Naive thymus-derived CD4-positive, alpha-beta T cell (primary cell): ENCODE measurements at regions not wholly inside any gene's neighbourhood (a gene's known extent, or its start where the extent isn't known, plus 50 kb on each side); places are given as distances from the start of the nearest gene placed in this dataset.

Experiments used
- ATAC-seq: fragments of 150-1000 bp; cut with Tn5 transposase; 2 replicates; pipeline ENCODE4 v1.10.0; 2021; ENCODE audit warnings: mild to moderate bottlenecking, moderate library complexity
- CTCF ChIA-PET: fragments of 350-600 bp; sonication (Branson Sonifier 250); formaldehyde crosslinking; loops from one replicate; lab custom pipeline; 2021; ENCODE audit warnings: antibody characterized with exemption; lab: Charles Lee
- POLR2A ChIA-PET: fragments of 350-600 bp; sonication (Branson Sonifier 250); formaldehyde crosslinking; loops from one replicate; lab custom pipeline; 2021; ENCODE audit warnings: antibody characterized with exemption, inconsistent platforms; lab: Charles Lee
- DNase-seq, 9 donors: peaks; one replicate each; pipeline versions ENCODE4 v3.0.0 to v3.0.0-alpha.2; 2020 to 2022; ENCODE audit warnings: mixed read lengths in 1 of 9
- H3K27ac ChIP-seq: one replicate; pipeline ENCODE4 v1.7.0; 2013; ENCODE audit warnings: mild to moderate bottlenecking, low read depth, low read length, moderate library complexity
- H3K27me3 ChIP-seq, 2 donors: one replicate each; pipeline ENCODE4 v1.7.0; 2013; ENCODE audit warnings: low read length in 2 of 2, mild to moderate bottlenecking in 2 of 2, moderate library complexity in 2 of 2; ENCODE audit not compliant: control insufficient read depth in 2 of 2, insufficient read depth in 2 of 2
- H3K36me3 ChIP-seq, 3 experiments: 1 replicate in 2 of 3; 2 replicates in 1 of 3; pipeline ENCODE4 v1.7.0; 2013; ENCODE audit warnings: low read length in 3 of 3, mild to moderate bottlenecking in 3 of 3, moderate library complexity in 1 of 3; ENCODE audit not compliant: insufficient read depth in 3 of 3, control insufficient read depth in 2 of 3
- H3K4me1 ChIP-seq, 2 donors: one replicate each; pipeline ENCODE4 v1.7.0; 2013; ENCODE audit warnings: low read length in 2 of 2, mild to moderate bottlenecking in 2 of 2, moderate library complexity in 1 of 2; ENCODE audit not compliant: control insufficient read depth in 2 of 2, insufficient read depth in 2 of 2
- H3K4me3 ChIP-seq: 2 replicates; pipeline ENCODE4 v1.7.0; 2013; ENCODE audit warnings: mild to moderate bottlenecking, low read length
- H3K9me3 ChIP-seq, 3 experiments: 1 replicate in 2 of 3; 2 replicates in 1 of 3; pipeline ENCODE4 v1.7.0; 2013; ENCODE audit warnings: low read length in 3 of 3; ENCODE audit not compliant: control insufficient read depth in 2 of 3
- H3K27ac Mint-ChIP-seq, 9 donors: one replicate each; pipeline ENCODE4 v1.8.0; 2020 to 2022; ENCODE audit warnings: mixed read lengths in 9 of 9, mild to moderate bottlenecking in 8 of 9, moderate library complexity in 5 of 9, inconsistent platforms in 2 of 9
- H3K27me3 Mint-ChIP-seq, 5 donors: one replicate each; pipeline ENCODE4 v1.8.0; 2021 to 2022; ENCODE audit warnings: mixed read lengths in 5 of 5, mild to moderate bottlenecking in 1 of 5
- H3K36me3 Mint-ChIP-seq, 5 donors: one replicate each; pipeline ENCODE4 v1.8.0; 2020 to 2022; ENCODE audit warnings: mixed read lengths in 5 of 5, mild to moderate bottlenecking in 3 of 5, inconsistent platforms in 1 of 5
- H3K4me1 Mint-ChIP-seq, 7 donors: one replicate each; pipeline ENCODE4 v1.8.0; 2020 to 2022; ENCODE audit warnings: mixed read lengths in 7 of 7, mild to moderate bottlenecking in 3 of 7, inconsistent platforms in 1 of 7
- H3K4me3 Mint-ChIP-seq, 10 donors: one replicate each; pipeline ENCODE4 v1.8.0; 2020 to 2022; ENCODE audit warnings: mild to moderate bottlenecking in 10 of 10, mixed read lengths in 10 of 10, moderate library complexity in 6 of 10, inconsistent platforms in 2 of 10
- H3K9me3 Mint-ChIP-seq, 11 donors: one replicate each; pipeline ENCODE4 v1.8.0; 2020 to 2022; ENCODE audit warnings: mixed read lengths in 11 of 11, mild to moderate bottlenecking in 4 of 11, inconsistent platforms in 1 of 11, moderate library complexity in 1 of 11
- intact Hi-C, 2 donors: fragments of 100-400 bp; cut with micrococcal nuclease; formaldehyde crosslinking; loops; one replicate each; pipeline ENCODE4 v1.15.1; 2023

DNA sequence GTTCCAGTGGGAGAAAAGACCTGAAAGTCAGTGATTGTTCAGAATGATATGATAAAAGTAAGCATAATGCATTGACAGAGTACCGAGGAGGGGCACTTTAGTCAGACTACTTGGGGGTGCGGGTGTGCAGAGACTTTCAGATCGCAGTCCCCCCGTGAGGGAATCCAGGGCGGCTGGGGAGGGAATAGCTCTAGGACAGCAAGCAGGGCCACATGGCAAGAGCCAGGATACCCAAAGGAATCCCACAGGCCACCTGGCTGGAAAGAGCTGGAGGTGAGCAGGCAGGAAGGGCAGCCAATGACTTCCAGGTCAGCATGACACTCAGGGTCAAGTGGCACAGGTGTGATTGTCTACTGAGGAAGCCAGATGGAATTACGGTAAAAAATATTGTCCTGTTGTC lies 157.5 kb downstream of the CYP26B1 start:
- no peaks in the 10 kb centered on the region for H3K4me1 Mint-ChIP-seq
- ChIA-PET POLR2A (no interaction called here), CTCF (no interaction called here)
- ATAC-seq: no peak
- H3K4me3 Mint-ChIP-seq: no peak overlapping the region
- Histone ChIP-seq H3K36me3 (no peaks in the 10 kb centered on the region), H3K27ac (no peak overlapping the region), H3K4me1 (no peaks in the 10 kb centered on the region), H3K27me3 (no peaks in the 10 kb centered on the region), H3K9me3 (no peaks in the 10 kb centered on the region), H3K4me3 (no peak overlapping the region)
- no peak for DNase-seq
- H3K27me3 Mint-ChIP-seq: peaks cover 3 to 17% (median 4%) of the 10 kb centered on the region in 5 donors
- intact Hi-C loops: no loop called here
- peaks cover 0 to 15% (median 0%) of the 10 kb centered on the region in 11 donors for H3K9me3 Mint-ChIP-seq
- no peaks in the 10 kb centered on the region for H3K36me3 Mint-ChIP-seq
- no peak overlapping the region for H3K27ac Mint-ChIP-seq

DNA sequence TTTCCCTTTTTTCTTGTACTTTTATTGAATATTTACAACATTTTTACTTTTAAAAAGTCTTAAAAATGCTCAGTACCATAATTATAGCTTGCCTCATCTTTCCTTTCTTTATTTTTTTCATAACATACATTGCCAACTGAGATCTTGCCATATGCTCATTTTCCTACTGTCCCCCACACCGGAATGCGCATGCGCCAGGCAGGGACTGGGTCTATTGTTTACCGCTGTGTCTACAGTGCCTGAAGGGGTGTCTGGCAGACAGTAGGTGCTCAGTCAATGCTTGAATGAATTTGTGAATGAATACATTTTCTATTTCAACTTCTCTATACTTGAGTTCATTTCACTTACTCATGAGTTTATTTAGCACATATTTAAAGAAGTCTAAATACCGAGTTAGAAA lies 158.0 kb downstream of the CYP26B1 start:
- H3K4me3 ChIP-seq: no peak overlapping the region
- no peaks in the 10 kb centered on the region for H3K4me1 ChIP-seq
- H3K4me1 Mint-ChIP-seq: no peaks in the 10 kb centered on the region
- no peak overlapping the region for H3K27ac Mint-ChIP-seq
- POLR2A ChIA-PET: no interaction called here
- H3K4me3 Mint-ChIP-seq: no peak overlapping the region
- no peak for DNase-seq
- intact Hi-C loops: no loop called here
- no peak overlapping the region for H3K27ac ChIP-seq
- no peaks in the 10 kb centered on the region for H3K9me3 ChIP-seq
- H3K36me3 ChIP-seq: no peaks in the 10 kb centered on the region
- peaks cover 3 to 17% (median 4%) of the 10 kb centered on the region in 5 donors for H3K27me3 Mint-ChIP-seq
- ATAC-seq: no peak
- peaks cover 0 to 18% (median 0%) of the 10 kb centered on the region in 11 donors for H3K9me3 Mint-ChIP-seq
- H3K27me3 ChIP-seq: no peaks in the 10 kb centered on the region
- CTCF ChIA-PET: no interaction called here
- no peaks in the 10 kb centered on the region for H3K36me3 Mint-ChIP-seq

DNA sequence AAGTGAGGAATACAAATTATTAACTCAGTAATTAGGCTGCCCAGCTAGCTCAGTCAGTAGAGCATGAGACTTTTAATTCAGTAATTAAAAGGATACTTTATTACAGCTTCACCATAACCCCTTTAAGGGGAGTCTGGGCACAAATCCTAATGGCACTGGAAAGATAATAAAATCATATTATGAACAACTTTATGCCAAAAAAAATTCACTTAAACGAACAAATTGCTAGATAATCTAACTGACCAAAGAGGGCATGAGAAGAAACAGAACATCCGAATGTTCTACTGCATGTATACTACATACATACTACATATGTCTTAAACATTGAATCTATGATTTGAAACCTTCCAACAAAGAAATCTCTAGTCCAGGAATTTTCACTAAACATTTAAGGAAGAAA lies 159.5 kb downstream of the CYP26B1 start:
- no peaks in the 10 kb centered on the region for H3K36me3 ChIP-seq
- DNase-seq (no peak), ATAC-seq (no peak)
- Mint-ChIP-seq H3K27me3 (peaks cover 3 to 17% (median 4%) of the 10 kb centered on the region in 5 donors), H3K9me3 (peaks cover 0 to 18% (median 0%) of the 10 kb centered on the region in 11 donors), H3K36me3 (no peaks in the 10 kb centered on the region), H3K4me1 (no peaks in the 10 kb centered on the region), H3K4me3 (no peak overlapping the region), H3K27ac (no peak overlapping the region)
- no peaks in the 10 kb centered on the region for H3K27me3 ChIP-seq
- no peak overlapping the region for H3K4me3 ChIP-seq
- intact Hi-C loops: no loop called here
- CTCF ChIA-PET: no interaction called here
- POLR2A ChIA-PET: no interaction called here
- H3K9me3 ChIP-seq: no peaks in the 10 kb centered on the region
- H3K4me1 ChIP-seq: no peaks in the 10 kb centered on the region
- no peak overlapping the region for H3K27ac ChIP-seq

DNA sequence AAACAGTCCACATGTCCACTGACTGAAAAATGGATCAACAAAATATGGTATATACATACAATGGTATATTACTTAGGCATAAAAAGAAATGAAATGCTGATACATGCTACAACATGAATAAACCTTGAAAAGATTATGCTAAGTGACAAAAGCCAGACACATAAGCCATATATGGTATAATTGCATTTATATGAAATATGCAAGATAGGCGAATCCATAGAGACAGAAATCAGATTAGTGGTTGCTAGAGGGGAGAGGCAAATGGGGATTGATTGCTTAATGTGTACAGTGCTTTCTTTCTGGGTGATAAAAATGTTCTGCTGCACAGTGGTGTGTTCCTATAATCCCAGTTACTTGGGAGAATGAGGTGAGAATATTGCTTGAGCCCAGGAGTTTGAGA lies 171.0 kb downstream of the CYP26B1 start:
- Mint-ChIP-seq H3K27me3 (peaks cover 3 to 33% (median 16%) of the 10 kb centered on the region in 5 donors), H3K9me3 (peaks cover 0 to 22% (median 5%) of the 10 kb centered on the region in 11 donors), H3K4me1 (no peaks in the 10 kb centered on the region), H3K27ac (no peak overlapping the region), H3K4me3 (no peak overlapping the region), H3K36me3 (no peaks in the 10 kb centered on the region)
- intact Hi-C loops: no loop called here
- Histone ChIP-seq H3K27me3 (no peaks in the 10 kb centered on the region), H3K36me3 (no peaks in the 10 kb centered on the region), H3K4me1 (no peaks in the 10 kb centered on the region), H3K27ac (no peak overlapping the region), H3K4me3 (no peak overlapping the region), H3K9me3 (no peaks in the 10 kb centered on the region)
- ChIA-PET POLR2A (no interaction called here), CTCF (no interaction called here)
- no peak for ATAC-seq
- DNase-seq: no peak

DNA sequence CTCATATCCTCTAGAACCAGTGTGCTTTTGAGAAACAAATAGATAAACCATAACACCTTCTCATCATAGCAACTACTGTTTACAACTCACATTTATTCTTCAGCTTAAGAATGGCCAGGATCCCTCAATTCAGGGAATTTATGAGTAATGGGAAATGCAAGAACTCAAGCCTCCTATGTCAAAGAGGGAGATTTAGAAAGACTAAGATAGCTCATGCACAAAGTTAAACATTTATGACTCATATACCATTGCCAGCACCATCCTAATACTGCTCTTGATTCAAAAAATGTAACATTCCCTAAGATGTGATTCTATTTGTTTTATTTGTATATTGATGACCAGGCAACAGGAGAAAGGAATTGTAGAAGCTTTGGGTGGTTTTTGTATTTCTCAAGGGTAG lies 172.8 kb downstream of the CYP26B1 start:
- H3K4me3 ChIP-seq: no peak overlapping the region
- no peak overlapping the region for H3K27ac Mint-ChIP-seq
- CTCF ChIA-PET: no interaction called here
- peaks cover 0 to 17% (median 6%) of the 10 kb centered on the region in 11 donors for H3K9me3 Mint-ChIP-seq
- H3K27ac ChIP-seq: no peak overlapping the region
- no peaks in the 10 kb centered on the region for H3K36me3 ChIP-seq
- DNase-seq (no peak), ATAC-seq (no peak)
- no peaks in the 10 kb centered on the region for H3K27me3 ChIP-seq
- no peaks in the 10 kb centered on the region for H3K9me3 ChIP-seq
- intact Hi-C loops: no loop called here
- H3K4me1 Mint-ChIP-seq: no peaks in the 10 kb centered on the region
- H3K4me3 Mint-ChIP-seq: no peak overlapping the region
- no peaks in the 10 kb centered on the region for H3K4me1 ChIP-seq
- H3K36me3 Mint-ChIP-seq: no peaks in the 10 kb centered on the region
- POLR2A ChIA-PET: no interaction called here
- peaks cover 2 to 33% (median 14%) of the 10 kb centered on the region in 5 donors for H3K27me3 Mint-ChIP-seq

DNA sequence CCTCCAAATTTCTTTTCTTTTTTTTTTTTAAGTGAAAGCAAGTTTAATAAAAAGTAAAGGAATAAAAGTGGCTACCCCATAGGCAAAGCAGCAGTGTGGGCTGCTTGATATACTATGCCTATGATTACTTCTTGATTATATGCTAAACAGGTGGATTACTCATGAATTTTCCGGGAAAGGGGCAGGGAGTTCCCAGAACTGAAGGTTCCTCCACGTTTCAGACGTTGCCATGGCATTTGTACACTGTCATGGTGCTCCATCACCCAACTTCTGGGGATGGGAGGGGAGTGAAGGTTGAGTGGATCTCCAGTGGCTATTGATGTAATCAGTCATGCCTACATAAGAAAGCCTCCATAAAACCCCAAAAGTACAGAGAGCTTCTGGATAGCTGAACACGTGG lies 176.2 kb downstream of the CYP26B1 start:
- H3K4me3 Mint-ChIP-seq: no peak overlapping the region
- H3K4me1 Mint-ChIP-seq: no peaks in the 10 kb centered on the region
- H3K4me3 ChIP-seq: no peak overlapping the region
- no peaks in the 10 kb centered on the region for H3K9me3 ChIP-seq
- no peaks in the 10 kb centered on the region for H3K27me3 ChIP-seq
- ChIA-PET POLR2A (no interaction called here), CTCF (no interaction called here)
- H3K27ac Mint-ChIP-seq: no peak overlapping the region
- H3K4me1 ChIP-seq: no peaks in the 10 kb centered on the region
- ATAC-seq (no peak), DNase-seq (no peak)
- no peaks in the 10 kb centered on the region for H3K36me3 ChIP-seq
- H3K36me3 Mint-ChIP-seq: no peaks in the 10 kb centered on the region
- intact Hi-C loops: no loop called here
- H3K9me3 Mint-ChIP-seq: peaks cover 0 to 9% (median 0%) of the 10 kb centered on the region in 11 donors
- no peak overlapping the region for H3K27ac ChIP-seq
- H3K27me3 Mint-ChIP-seq: peaks cover 2 to 28% (median 22%) of the 10 kb centered on the region in 5 donors

DNA sequence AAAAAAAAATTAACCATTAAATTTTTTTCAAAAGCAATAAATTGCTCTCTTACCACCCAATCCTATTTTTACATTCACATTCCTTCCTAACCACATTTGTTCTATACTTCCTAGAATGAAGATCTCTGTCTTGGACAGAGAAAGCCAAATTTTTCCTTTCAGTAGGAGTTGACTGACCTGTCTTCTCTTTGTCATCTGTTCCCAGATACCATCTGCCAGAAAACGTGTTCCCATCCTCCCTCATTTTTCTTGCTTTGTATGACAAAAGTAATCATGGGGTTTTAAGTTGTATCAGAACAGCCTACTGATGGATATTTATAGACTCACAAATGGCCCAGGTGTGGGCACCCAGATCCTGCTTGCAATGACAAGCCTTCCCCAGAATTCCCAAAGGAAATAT lies 182.1 kb downstream of the CYP26B1 start:
- Mint-ChIP-seq H3K27me3 (peaks cover 0 to 33% (median 9%) of the 10 kb centered on the region in 5 donors), H3K36me3 (no peaks in the 10 kb centered on the region), H3K27ac (no peak overlapping the region), H3K9me3 (peaks cover 0 to 4% (median under 1%) of the 10 kb centered on the region in 11 donors), H3K4me3 (no peak overlapping the region), H3K4me1 (no peaks in the 10 kb centered on the region)
- intact Hi-C loops: no loop called here
- H3K4me1 ChIP-seq: no peaks in the 10 kb centered on the region
- DNase-seq (no peak), ATAC-seq (no peak)
- POLR2A ChIA-PET: no interaction called here
- H3K27me3 ChIP-seq: peaks cover 0 to 3% of the 10 kb centered on the region in 2 donors
- H3K36me3 ChIP-seq: no peaks in the 10 kb centered on the region
- no peaks in the 10 kb centered on the region for H3K9me3 ChIP-seq
- CTCF ChIA-PET: no interaction called here
- H3K4me3 ChIP-seq: no peak overlapping the region
- no peak overlapping the region for H3K27ac ChIP-seq
